Uterus (tissue), 2 donors: ENCODE measurements at regions not wholly inside any gene's neighbourhood (a gene's known extent, or its start where the extent isn't known, plus 50 kb on each side); places are given as distances from the start of the nearest gene placed in this dataset.

ENCODE experiments used
- POLR2A ChIP-seq, 2 donors: fragments of 450-650 bp; IDR thresholded peaks; one replicate each; pipeline ENCODE4 v1.6.1; 2016; ENCODE audit warnings: antibody characterized with exemption in 2 of 2, mild to moderate bottlenecking in 1 of 2, moderate library complexity in 1 of 2
- TF ChIP-seq, protein P1 (sequence below), 4 experiments: fragments of 200-600 bp in 2 of 4; fragments of 450-650 bp in 2 of 4; sonication (generic) in 2 of 4; IDR thresholded peaks; one replicate each; pipeline ENCODE4 v1.5.1; 2016 to 2019; ENCODE audit warnings: antibody characterized with exemption in 4 of 4, mild to moderate bottlenecking in 2 of 4, moderate library complexity in 1 of 4

DNA sequence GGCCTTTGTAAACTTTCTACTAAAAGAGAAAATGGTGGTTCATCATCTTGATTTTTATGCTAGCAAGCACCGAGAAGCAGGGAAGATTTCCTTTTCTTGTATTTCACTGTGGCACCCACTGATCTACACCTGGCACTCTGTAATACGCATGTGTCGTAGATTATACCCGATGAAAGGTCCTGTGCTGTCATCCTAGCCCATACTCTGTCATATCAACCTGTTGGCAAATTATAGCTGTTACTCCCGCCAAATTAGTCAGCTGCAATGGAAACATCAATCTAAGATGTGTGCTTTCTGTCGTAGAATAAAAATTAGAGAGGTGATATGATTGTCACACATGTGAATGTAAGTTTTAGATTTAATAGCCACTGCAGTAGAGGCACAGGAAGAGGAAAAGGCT lies 263.4 kb upstream of the PITX2 start:
- TF ChIP-seq, protein P1, sequence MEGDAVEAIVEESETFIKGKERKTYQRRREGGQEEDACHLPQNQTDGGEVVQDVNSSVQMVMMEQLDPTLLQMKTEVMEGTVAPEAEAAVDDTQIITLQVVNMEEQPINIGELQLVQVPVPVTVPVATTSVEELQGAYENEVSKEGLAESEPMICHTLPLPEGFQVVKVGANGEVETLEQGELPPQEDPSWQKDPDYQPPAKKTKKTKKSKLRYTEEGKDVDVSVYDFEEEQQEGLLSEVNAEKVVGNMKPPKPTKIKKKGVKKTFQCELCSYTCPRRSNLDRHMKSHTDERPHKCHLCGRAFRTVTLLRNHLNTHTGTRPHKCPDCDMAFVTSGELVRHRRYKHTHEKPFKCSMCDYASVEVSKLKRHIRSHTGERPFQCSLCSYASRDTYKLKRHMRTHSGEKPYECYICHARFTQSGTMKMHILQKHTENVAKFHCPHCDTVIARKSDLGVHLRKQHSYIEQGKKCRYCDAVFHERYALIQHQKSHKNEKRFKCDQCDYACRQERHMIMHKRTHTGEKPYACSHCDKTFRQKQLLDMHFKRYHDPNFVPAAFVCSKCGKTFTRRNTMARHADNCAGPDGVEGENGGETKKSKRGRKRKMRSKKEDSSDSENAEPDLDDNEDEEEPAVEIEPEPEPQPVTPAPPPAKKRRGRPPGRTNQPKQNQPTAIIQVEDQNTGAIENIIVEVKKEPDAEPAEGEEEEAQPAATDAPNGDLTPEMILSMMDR (IDR thresholded peaks at IDR 0.05): no peak
- TF ChIP-seq POLR2A (IDR thresholded peaks at IDR 0.05): no peak
